ENCODE measurements at regions not wholly inside any gene's neighbourhood (a gene's known extent, or its start where the extent isn't known, plus 50 kb on each side); places are given as distances from the start of the nearest gene placed in this dataset.

DNA sequence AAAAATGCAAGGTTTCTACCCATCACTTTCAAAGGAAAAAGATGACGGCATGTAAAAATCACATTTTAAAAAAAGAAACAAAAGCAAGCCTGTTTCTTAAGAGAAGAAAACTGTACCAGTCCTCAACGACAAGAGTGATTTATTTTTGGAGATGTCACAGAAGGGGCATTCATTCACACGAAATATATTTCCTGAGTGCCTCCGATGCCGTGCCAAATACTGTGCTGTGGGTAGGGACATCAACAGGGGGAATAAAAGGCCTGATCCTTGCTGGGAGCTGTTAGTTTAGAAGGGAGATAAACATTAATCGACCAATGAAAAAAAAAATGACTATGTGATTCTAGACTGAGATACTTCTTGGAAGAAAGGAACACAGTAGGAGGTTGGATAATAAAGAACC is 297.5 kb upstream of the SOX5 start:
- no peak for TF ChIP-seq EZH2phosphoT487 (IDR thresholded peaks at IDR 0.05; ENCODE audit: low read depth)
- TF ChIP-seq, protein P1, sequence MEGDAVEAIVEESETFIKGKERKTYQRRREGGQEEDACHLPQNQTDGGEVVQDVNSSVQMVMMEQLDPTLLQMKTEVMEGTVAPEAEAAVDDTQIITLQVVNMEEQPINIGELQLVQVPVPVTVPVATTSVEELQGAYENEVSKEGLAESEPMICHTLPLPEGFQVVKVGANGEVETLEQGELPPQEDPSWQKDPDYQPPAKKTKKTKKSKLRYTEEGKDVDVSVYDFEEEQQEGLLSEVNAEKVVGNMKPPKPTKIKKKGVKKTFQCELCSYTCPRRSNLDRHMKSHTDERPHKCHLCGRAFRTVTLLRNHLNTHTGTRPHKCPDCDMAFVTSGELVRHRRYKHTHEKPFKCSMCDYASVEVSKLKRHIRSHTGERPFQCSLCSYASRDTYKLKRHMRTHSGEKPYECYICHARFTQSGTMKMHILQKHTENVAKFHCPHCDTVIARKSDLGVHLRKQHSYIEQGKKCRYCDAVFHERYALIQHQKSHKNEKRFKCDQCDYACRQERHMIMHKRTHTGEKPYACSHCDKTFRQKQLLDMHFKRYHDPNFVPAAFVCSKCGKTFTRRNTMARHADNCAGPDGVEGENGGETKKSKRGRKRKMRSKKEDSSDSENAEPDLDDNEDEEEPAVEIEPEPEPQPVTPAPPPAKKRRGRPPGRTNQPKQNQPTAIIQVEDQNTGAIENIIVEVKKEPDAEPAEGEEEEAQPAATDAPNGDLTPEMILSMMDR (IDR thresholded peaks at IDR 0.05; ENCODE audit: low read depth, low read length), result no peak
- H3K9me3 ChIP-seq (ENCODE audit: insufficient read depth, low read length), result no peaks in the 10 kb centered on the region

DNA sequence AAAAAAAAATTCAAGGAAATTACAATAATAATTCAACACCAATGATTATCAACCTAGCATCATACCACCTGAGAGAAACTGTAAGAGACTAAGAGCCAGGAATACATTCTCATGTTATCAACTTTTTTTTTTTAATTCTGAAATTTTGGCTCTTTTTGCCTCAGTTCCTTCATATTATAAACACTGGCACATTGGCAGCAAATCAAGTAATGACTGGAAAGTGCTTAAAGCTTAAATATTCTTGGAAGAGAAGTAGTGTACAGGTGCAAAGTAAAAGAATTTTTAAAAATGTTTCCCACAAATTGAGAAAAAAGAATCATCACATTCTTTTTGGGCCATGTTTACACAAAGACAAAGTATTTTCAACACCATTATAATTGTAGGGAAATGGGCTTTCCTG is 296.9 kb upstream of the SOX5 start:
- H3K79me2 ChIP-seq (ENCODE audit: low read length), result peaks cover 43% of the 10 kb centered on the region
- H3K9ac ChIP-seq (ENCODE audit: low read length), result no peak overlapping the region
- H3K4me2 ChIP-seq (ENCODE audit: low read length), result no peak overlapping the region
- no peak overlapping the region for H3K4me3 ChIP-seq (ENCODE audit: low read length)
- no peak overlapping the region for H2AFZ ChIP-seq (ENCODE audit: low read depth, low read length)
- H3K27ac ChIP-seq (ENCODE audit: low read length), result no peak overlapping the region
- no peaks in the 10 kb centered on the region for H3K27me3 ChIP-seq (ENCODE audit: low read depth, low read length)
- H3K36me3 ChIP-seq (replicated peaks; ENCODE audit: low read depth, low read length), result peaks cover 24% of the 10 kb centered on the region
- H3K4me1 ChIP-seq (ENCODE audit: low read length), result no peaks in the 10 kb centered on the region
- TF ChIP-seq, protein P1 (IDR thresholded peaks at IDR 0.05; ENCODE audit: low read depth, low read length), result no peak
- TF ChIP-seq EZH2phosphoT487 (IDR thresholded peaks at IDR 0.05; ENCODE audit: low read depth), result no peak
- H3K9me3 ChIP-seq (ENCODE audit: insufficient read depth, low read length), result no peaks in the 10 kb centered on the region
- H4K20me1 ChIP-seq (ENCODE audit: insufficient read depth, low read length), result peaks cover 60% of the 10 kb centered on the region

More for the DNA sequence above, 297.5 kb upstream of the SOX5 start:
- Histone ChIP-seq H3K4me2 (ENCODE audit: low read length) (no peak overlapping the region), H2AFZ (ENCODE audit: low read depth, low read length) (no peak overlapping the region), H3K36me3 (replicated peaks; ENCODE audit: low read depth, low read length) (peaks cover 24% of the 10 kb centered on the region), H3K27me3 (ENCODE audit: low read depth, low read length) (no peaks in the 10 kb centered on the region), H3K4me1 (ENCODE audit: low read length) (no peaks in the 10 kb centered on the region), H4K20me1 (ENCODE audit: insufficient read depth, low read length) (peaks cover 56% of the 10 kb centered on the region), H3K79me2 (ENCODE audit: low read length) (peaks cover 39% of the 10 kb centered on the region), H3K4me3 (ENCODE audit: low read length) (no peak overlapping the region), H3K9ac (ENCODE audit: low read length) (no peak overlapping the region), H3K27ac (ENCODE audit: low read length) (no peak overlapping the region)

DNA sequence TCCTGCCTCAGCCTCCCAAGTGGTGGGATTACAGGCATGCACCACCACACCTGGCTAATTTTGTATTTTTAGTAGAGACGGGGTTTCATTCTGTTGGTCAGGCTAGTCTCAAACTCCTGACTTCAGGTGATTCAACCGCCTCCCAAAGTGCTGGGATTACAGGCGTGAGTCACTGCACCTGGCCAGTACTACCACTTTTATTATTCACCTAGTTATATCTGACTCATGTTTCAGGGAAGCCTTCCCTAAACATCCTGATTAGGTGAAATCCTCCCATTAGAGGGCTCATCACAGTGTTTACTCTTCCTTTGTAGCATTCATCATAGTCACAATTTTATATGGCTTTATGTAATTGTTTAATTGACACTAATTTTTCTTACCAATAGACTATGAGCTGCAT is 295.3 kb upstream of the SOX5 start:
- Histone ChIP-seq H3K36me3 (replicated peaks; ENCODE audit: low read depth, low read length) (peaks cover 19% of the 10 kb centered on the region), H3K79me2 (ENCODE audit: low read length) (peaks cover 51% of the 10 kb centered on the region), H3K27ac (ENCODE audit: low read length) (no peak overlapping the region), H3K27me3 (ENCODE audit: low read depth, low read length) (no peaks in the 10 kb centered on the region), H4K20me1 (ENCODE audit: insufficient read depth, low read length) (peaks cover 62% of the 10 kb centered on the region), H3K4me2 (ENCODE audit: low read length) (no peak overlapping the region), H3K9me3 (ENCODE audit: insufficient read depth, low read length) (no peaks in the 10 kb centered on the region), H3K4me3 (ENCODE audit: low read length) (no peak overlapping the region), H3K4me1 (ENCODE audit: low read length) (no peaks in the 10 kb centered on the region), H3K9ac (ENCODE audit: low read length) (no peak overlapping the region), H2AFZ (ENCODE audit: low read depth, low read length) (no peak overlapping the region)
- TF ChIP-seq, protein P1 (IDR thresholded peaks at IDR 0.05; ENCODE audit: low read depth, low read length), result no peak
- TF ChIP-seq EZH2phosphoT487 (IDR thresholded peaks at IDR 0.05; ENCODE audit: low read depth), result no peak

DNA sequence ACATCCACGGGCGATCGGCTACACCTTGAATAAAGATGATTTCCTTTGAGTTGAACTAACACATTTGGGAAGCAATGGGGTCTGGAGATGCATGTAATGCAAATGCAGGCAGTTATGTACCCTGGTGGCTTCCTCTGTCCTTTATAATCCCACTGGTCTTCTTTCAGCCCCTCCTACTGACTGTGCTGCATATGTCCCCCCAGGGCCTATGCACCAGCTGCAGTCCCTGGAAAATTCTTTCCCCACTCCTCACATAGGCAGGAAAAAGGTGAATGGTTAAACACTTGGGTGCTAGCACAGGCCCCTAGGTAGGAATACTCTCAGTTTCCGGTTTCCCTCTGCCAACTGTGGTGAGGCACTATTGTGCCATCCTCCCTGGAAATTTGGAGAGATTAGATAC is 294.8 kb upstream of the SOX5 start:
- Histone ChIP-seq H3K4me1 (ENCODE audit: low read length) (no peaks in the 10 kb centered on the region), H3K27me3 (ENCODE audit: low read depth, low read length) (no peaks in the 10 kb centered on the region), H2AFZ (ENCODE audit: low read depth, low read length) (no peak overlapping the region), H3K4me2 (ENCODE audit: low read length) (no peak overlapping the region), H4K20me1 (ENCODE audit: insufficient read depth, low read length) (peaks cover 60% of the 10 kb centered on the region), H3K9me3 (ENCODE audit: insufficient read depth, low read length) (no peaks in the 10 kb centered on the region), H3K4me3 (ENCODE audit: low read length) (no peak overlapping the region), H3K36me3 (replicated peaks; ENCODE audit: low read depth, low read length) (peaks cover 14% of the 10 kb centered on the region), H3K27ac (ENCODE audit: low read length) (no peak overlapping the region), H3K79me2 (ENCODE audit: low read length) (peaks cover 50% of the 10 kb centered on the region), H3K9ac (ENCODE audit: low read length) (no peak overlapping the region)
- TF ChIP-seq, protein P1 (IDR thresholded peaks at IDR 0.05; ENCODE audit: low read depth, low read length), result no peak
- no peak for TF ChIP-seq EZH2phosphoT487 (IDR thresholded peaks at IDR 0.05; ENCODE audit: low read depth)

Data from OCI-LY3 (cell line).